Neural crest cell (in vitro differentiated cells): ENCODE measurements at regions not wholly inside any gene's neighbourhood (a gene's known extent, or its start where the extent isn't known, plus 50 kb on each side); places are given as distances from the start of the nearest gene placed in this dataset.

Source experiments
- DNase-seq: peaks from one replicate; pipeline ENCODE4 v3.0.0; 2021; ENCODE audit warnings: low read depth, mixed read lengths, low spot score
- H3K27ac Mint-ChIP-seq: one replicate; pipeline ENCODE4 v1.8.0; 2021; ENCODE audit warnings: mild to moderate bottlenecking, mixed read lengths; ENCODE audit not compliant: unreplicated experiment
- H3K27me3 Mint-ChIP-seq: 2 replicates; pipeline ENCODE4 v1.8.0; 2021; ENCODE audit warnings: low read depth, mild to moderate bottlenecking, mixed read lengths
- H3K36me3 Mint-ChIP-seq: 2 replicates; pipeline ENCODE4 v1.8.0; 2021; ENCODE audit warnings: low read depth, mild to moderate bottlenecking, mixed read lengths
- H3K4me1 Mint-ChIP-seq: 2 replicates; pipeline ENCODE4 v1.8.0; 2021; ENCODE audit warnings: mixed read lengths
- H3K4me3 Mint-ChIP-seq: one replicate; pipeline ENCODE4 v1.8.0; 2021; ENCODE audit warnings: mild to moderate bottlenecking, mixed read lengths
- H3K9me3 Mint-ChIP-seq: 2 replicates; pipeline ENCODE4 v1.8.0; 2021; ENCODE audit warnings: mixed read lengths
- CTCF ChIP-seq: fragments of 200-600 bp; sonication (generic); conservative IDR thresholded peaks from 2 replicates; pipeline ENCODE4 v1.5.0; 2021; ENCODE audit warnings: antibody characterized with exemption, mild to moderate bottlenecking

- H3K4me1 Mint-ChIP-seq: peaks cover 5% of the 10 kb centered on the region
- H3K9me3 Mint-ChIP-seq: no peaks in the 10 kb centered on the region
- no peak overlapping the region for H3K4me3 Mint-ChIP-seq
- no peak for DNase-seq
- no peak overlapping the region for H3K27ac Mint-ChIP-seq
- no peaks in the 10 kb centered on the region for H3K36me3 Mint-ChIP-seq
- peak; percentile 27 for TF ChIP-seq CTCF
- peaks cover 4% of the 10 kb centered on the region for H3K27me3 Mint-ChIP-seq
Observed at GRCh38 chr22:34975721-34976120, 90.2 kb upstream of the ISX start.

GRCh38 chr22:34976474-34976873 is 89.5 kb upstream of the ISX start:
- Mint-ChIP-seq H3K4me1 (peaks cover 5% of the 10 kb centered on the region), H3K9me3 (no peaks in the 10 kb centered on the region), H3K36me3 (no peaks in the 10 kb centered on the region), H3K27ac (no peak overlapping the region), H3K27me3 (peaks cover 4% of the 10 kb centered on the region), H3K4me3 (no peak overlapping the region)
- no peak for DNase-seq
- no peak for TF ChIP-seq CTCF

GRCh38 chr22:34976886-34977285 is 89.1 kb upstream of the ISX start:
- no peaks in the 10 kb centered on the region for H3K9me3 Mint-ChIP-seq
- peaks cover 5% of the 10 kb centered on the region for H3K4me1 Mint-ChIP-seq
- DNase-seq: no peak
- no peak for TF ChIP-seq CTCF
- H3K27ac Mint-ChIP-seq: no peak overlapping the region
- H3K27me3 Mint-ChIP-seq: peaks cover 4% of the 10 kb centered on the region
- H3K36me3 Mint-ChIP-seq: no peaks in the 10 kb centered on the region
- no peak overlapping the region for H3K4me3 Mint-ChIP-seq

GRCh38 chr22:34986523-34986922 is 79.4 kb upstream of the ISX start:
- no peak for TF ChIP-seq CTCF
- Mint-ChIP-seq H3K36me3 (no peaks in the 10 kb centered on the region), H3K27ac (no peak overlapping the region), H3K27me3 (peaks cover 2% of the 10 kb centered on the region), H3K4me1 (no peaks in the 10 kb centered on the region), H3K9me3 (peaks cover 3% of the 10 kb centered on the region), H3K4me3 (no peak overlapping the region)
- no peak for DNase-seq

- DNase-seq: no peak
- H3K4me3 Mint-ChIP-seq: no peak overlapping the region
- no peaks in the 10 kb centered on the region for H3K9me3 Mint-ChIP-seq
- H3K27me3 Mint-ChIP-seq: peaks cover 13% of the 10 kb centered on the region
- no peak overlapping the region for H3K27ac Mint-ChIP-seq
- peaks cover 1% of the 10 kb centered on the region for H3K4me1 Mint-ChIP-seq
- TF ChIP-seq CTCF: no peak
- H3K36me3 Mint-ChIP-seq: no peaks in the 10 kb centered on the region
Observed at GRCh38 chr22:34992672-34993071, 73.3 kb upstream of the ISX start.

- Mint-ChIP-seq H3K4me1 (peaks cover 3% of the 10 kb centered on the region), H3K9me3 (no peaks in the 10 kb centered on the region), H3K27ac (no peak overlapping the region), H3K4me3 (no peak overlapping the region), H3K36me3 (no peaks in the 10 kb centered on the region), H3K27me3 (peaks cover 15% of the 10 kb centered on the region)
- no peak for DNase-seq
- no peak for TF ChIP-seq CTCF
Observed at GRCh38 chr22:34993548-34993947, 72.4 kb upstream of the ISX start.
